ENCODE measurements at regions not wholly inside any gene's neighbourhood (a gene's known extent, or its start where the extent isn't known, plus 50 kb on each side); places are given as distances from the start of the nearest gene placed in this dataset.

- TF ChIP-seq EZH2phosphoT487 (IDR thresholded peaks at IDR 0.05; ENCODE audit: borderline replicate concordance, low read length) (no peak), CTCF (IDR thresholded peaks at IDR 0.05; ENCODE audit: low read depth, low read length, poor library complexity, severe bottlenecking) (no peak)
Measured at GRCh38 chr10:28397229-28397628, 94.4 kb upstream of the MPP7 start.
